Naive B cell (primary cell): ENCODE measurements at regions not wholly inside any gene's neighbourhood (a gene's known extent, or its start where the extent isn't known, plus 50 kb on each side); places are given as distances from the start of the nearest gene placed in this dataset.
"Not testable (repeated sequence)": the region's sequence is repeated elsewhere in the genome, so short reads cannot be mapped to it uniquely, and the experiment has no call there.

Experiments used
- ATAC-seq, 2 donors: fragments of 150-1000 bp; cut with Tn5 transposase; 2 replicates each; pipeline ENCODE4 v1.10.0; 2021; ENCODE audit warnings: low read depth in 2 of 2, mild to moderate bottlenecking in 2 of 2, moderate library complexity in 2 of 2
- DNase-seq: peaks from one replicate; pipeline ENCODE4 v3.0.0; 2022
- H3K27ac Mint-ChIP-seq, 6 donors: one replicate each; pipeline ENCODE4 v1.8.0; 2020 to 2022; ENCODE audit warnings: mild to moderate bottlenecking in 6 of 6, mixed read lengths in 6 of 6, moderate library complexity in 5 of 6, inconsistent platforms in 2 of 6
- H3K27me3 Mint-ChIP-seq, 3 donors: one replicate each; pipeline ENCODE4 v1.8.0; 2021 to 2022; ENCODE audit warnings: mixed read lengths in 3 of 3, mild to moderate bottlenecking in 1 of 3
- H3K36me3 Mint-ChIP-seq, 2 donors: one replicate each; pipeline ENCODE4 v1.8.0; 2020 to 2022; ENCODE audit warnings: mixed read lengths in 2 of 2, inconsistent platforms in 1 of 2, mild to moderate bottlenecking in 1 of 2
- H3K4me1 Mint-ChIP-seq, 3 donors: one replicate each; pipeline ENCODE4 v1.8.0; 2020 to 2022; ENCODE audit warnings: mixed read lengths in 3 of 3, inconsistent platforms in 1 of 3, mild to moderate bottlenecking in 1 of 3, moderate library complexity in 1 of 3
- H3K4me3 Mint-ChIP-seq, 8 donors: one replicate each; pipeline ENCODE4 v1.8.0; 2020 to 2022; ENCODE audit warnings: mild to moderate bottlenecking in 8 of 8, mixed read lengths in 8 of 8, moderate library complexity in 8 of 8, inconsistent platforms in 2 of 8
- H3K9me3 Mint-ChIP-seq, 7 donors: one replicate each; pipeline ENCODE4 v1.8.0; 2020 to 2022; ENCODE audit warnings: mixed read lengths in 7 of 7, mild to moderate bottlenecking in 5 of 7, inconsistent platforms in 2 of 7, moderate library complexity in 1 of 7

DNA sequence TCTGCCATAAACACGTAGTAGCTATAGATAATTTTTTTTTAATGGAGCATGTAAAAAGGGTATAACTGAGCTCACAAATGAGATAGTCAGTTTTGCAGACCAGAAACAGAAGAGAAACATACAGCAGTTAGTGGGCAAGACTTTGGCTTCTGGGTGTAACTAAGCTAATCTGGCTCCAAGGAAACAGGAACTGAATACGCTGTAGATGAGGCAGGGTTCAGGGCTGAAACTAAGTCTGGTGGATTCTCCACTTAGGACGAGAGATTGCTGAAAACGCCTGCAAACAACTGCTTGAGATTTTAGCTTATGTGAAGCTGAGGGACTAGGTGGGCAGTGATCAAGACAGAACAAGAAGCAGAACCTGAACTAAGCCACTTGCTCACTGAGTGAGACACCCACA is 91.7 kb downstream of the SMIM20 start:
- no peaks in the 10 kb centered on the region for H3K4me1 Mint-ChIP-seq
- H3K27ac Mint-ChIP-seq = peak overlapping the region in 1 of 6 donors; percentile 28
- ATAC-seq (no peak), DNase-seq (no peak)
- H3K9me3 Mint-ChIP-seq = peaks cover 3 to 37% (median 16%) of the 10 kb centered on the region in 7 donors
- H3K4me3 Mint-ChIP-seq = no peak overlapping the region
- H3K36me3 Mint-ChIP-seq = no peaks in the 10 kb centered on the region
- peaks cover 4 to 19% (median 6%) of the 10 kb centered on the region in 3 donors for H3K27me3 Mint-ChIP-seq

- Mint-ChIP-seq H3K9me3 (peaks cover 4 to 54% (median 15%) of the 10 kb centered on the region in 7 donors), H3K4me3 (no peak overlapping the region), H3K4me1 (no peaks in the 10 kb centered on the region), H3K27me3 (peaks cover 14 to 39% (median 27%) of the 10 kb centered on the region in 3 donors), H3K27ac (no peak overlapping the region), H3K36me3 (peaks cover 0 to 9% of the 10 kb centered on the region in 2 donors)
- no peak for ATAC-seq
- DNase-seq = no peak
Observed at GRCh38 chr4:26008737-26009136, 94.7 kb downstream of the SMIM20 start.

GRCh38 chr4:26009502-26009901 is 95.5 kb downstream of the SMIM20 start:
- H3K27me3 Mint-ChIP-seq = peaks cover 20 to 39% (median 33%) of the 10 kb centered on the region in 3 donors
- peaks cover 0 to 9% of the 10 kb centered on the region in 2 donors for H3K36me3 Mint-ChIP-seq
- ATAC-seq (no peak), DNase-seq (no peak)
- H3K9me3 Mint-ChIP-seq = peaks cover 4 to 54% (median 15%) of the 10 kb centered on the region in 7 donors
- no peak overlapping the region for H3K27ac Mint-ChIP-seq
- H3K4me3 Mint-ChIP-seq = no peak overlapping the region
- no peaks in the 10 kb centered on the region for H3K4me1 Mint-ChIP-seq

DNA sequence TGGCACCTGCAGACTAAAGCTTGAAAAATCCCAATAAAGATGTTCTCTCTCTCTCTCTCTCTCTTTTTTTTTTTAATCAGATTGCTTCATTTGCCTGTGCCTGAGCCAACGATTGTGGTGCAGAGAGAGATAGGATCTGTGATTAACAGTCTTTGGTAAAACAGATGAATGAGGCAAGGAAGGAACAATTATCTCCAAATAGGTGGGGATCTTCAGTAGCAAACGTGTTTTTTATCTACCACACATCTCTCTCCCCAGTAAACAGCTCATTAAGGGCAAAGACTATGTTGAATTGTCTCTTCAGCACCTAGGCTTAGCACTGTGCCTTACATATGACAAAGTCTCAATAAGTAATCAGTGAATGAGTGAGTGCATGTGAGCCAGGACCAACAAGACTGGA is 96.3 kb downstream of the SMIM20 start:
- ATAC-seq (no peak), DNase-seq (no peak)
- H3K27me3 Mint-ChIP-seq = peaks cover 28 to 44% (median 40%) of the 10 kb centered on the region in 3 donors
- H3K27ac Mint-ChIP-seq = no peak overlapping the region
- H3K9me3 Mint-ChIP-seq = peaks cover 4 to 54% (median 15%) of the 10 kb centered on the region in 7 donors
- no peaks in the 10 kb centered on the region for H3K4me1 Mint-ChIP-seq
- peaks cover 0 to 9% of the 10 kb centered on the region in 2 donors for H3K36me3 Mint-ChIP-seq
- no peak overlapping the region for H3K4me3 Mint-ChIP-seq

DNA sequence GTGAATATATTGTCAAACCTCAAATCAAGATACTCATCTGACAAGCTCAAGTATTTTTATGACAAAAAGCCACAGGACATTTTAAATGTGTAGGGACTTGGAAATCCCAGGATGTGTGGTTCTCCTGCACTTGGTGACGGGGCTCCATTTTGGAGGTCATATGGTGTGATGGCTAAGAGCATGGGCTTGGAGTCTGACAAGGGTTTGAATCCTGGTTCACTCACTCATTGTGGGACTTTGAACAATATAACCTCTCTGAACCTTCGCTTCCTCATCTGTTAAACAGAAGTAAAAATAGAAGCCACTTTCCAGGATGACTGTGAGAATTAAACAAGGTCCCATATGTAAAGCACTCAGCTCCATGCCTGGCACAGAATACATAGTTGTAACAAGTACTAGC is 99.6 kb downstream of the SMIM20 start:
- Mint-ChIP-seq H3K27ac (no peak overlapping the region), H3K4me3 (no peak overlapping the region), H3K36me3 (peaks cover 0 to 9% of the 10 kb centered on the region in 2 donors), H3K27me3 (peaks cover 40 to 51% (median 47%) of the 10 kb centered on the region in 3 donors), H3K9me3 (peaks cover 3 to 38% (median 10%) of the 10 kb centered on the region in 7 donors), H3K4me1 (no peaks in the 10 kb centered on the region)
- DNase-seq (no peak), ATAC-seq (no peak)

DNA sequence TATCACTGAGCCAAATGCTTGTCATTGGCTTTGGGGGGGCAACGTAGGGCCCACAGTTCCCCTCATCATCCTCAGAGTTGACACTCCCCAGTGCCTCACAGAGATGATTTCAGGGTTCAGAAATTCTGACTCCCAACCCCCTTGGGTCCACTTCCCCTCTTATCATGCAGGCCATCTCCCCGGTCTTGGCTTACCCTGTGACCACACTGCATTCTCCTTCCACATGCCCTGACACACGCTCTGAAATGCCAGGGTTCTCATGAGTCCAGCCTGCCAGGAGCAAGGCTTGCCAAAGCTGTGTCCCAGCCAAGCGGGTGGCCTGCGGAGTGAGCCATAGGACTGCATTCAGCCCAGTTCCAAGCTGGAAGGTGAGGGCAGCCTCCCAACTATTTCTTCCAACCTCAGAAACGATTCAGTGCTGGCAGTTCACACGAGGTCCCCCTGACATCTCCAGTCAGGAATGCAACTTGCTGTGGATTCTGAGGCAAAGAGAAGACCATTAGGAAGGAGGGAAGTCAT is 101.2 kb downstream of the SMIM20 start:
- DNase-seq (no peak), ATAC-seq (no peak)
- Mint-ChIP-seq H3K27ac (no peak overlapping the region), H3K27me3 (peaks cover 40 to 59% (median 53%) of the 10 kb centered on the region in 3 donors), H3K9me3 (peaks cover 0 to 23% (median 6%) of the 10 kb centered on the region in 7 donors), H3K4me1 (no peaks in the 10 kb centered on the region), H3K36me3 (peaks cover 0 to 9% of the 10 kb centered on the region in 2 donors), H3K4me3 (no peak overlapping the region)

DNA sequence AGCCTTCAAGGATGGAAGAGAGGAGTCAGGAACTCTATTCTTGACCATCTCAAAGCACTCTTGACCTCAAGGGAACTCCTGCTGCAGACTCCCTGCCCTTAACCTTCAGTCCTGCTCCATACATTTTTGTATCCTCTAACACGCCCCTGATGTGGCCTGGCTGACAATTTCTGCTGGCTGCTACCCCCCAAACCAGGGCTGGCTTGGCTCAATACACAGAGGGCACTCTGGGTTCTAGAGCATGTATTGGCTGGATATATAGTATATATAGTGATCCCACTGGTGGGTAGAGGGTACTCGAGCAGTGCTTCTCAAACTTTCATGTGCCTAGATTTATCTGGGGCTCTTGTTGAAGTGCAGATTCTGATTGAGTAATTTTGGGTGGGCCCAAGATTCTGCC is 101.9 kb downstream of the SMIM20 start:
- Mint-ChIP-seq H3K4me3 (peak overlapping the region in 1 of 8 donors; percentile 24), H3K27ac (no peak overlapping the region), H3K36me3 (peaks cover 0 to 9% of the 10 kb centered on the region in 2 donors), H3K9me3 (peaks cover 0 to 17% (median 3%) of the 10 kb centered on the region in 7 donors), H3K27me3 (peaks cover 40 to 60% (median 54%) of the 10 kb centered on the region in 3 donors), H3K4me1 (no peaks in the 10 kb centered on the region)
- no peak for DNase-seq
- ATAC-seq = no peak

DNA sequence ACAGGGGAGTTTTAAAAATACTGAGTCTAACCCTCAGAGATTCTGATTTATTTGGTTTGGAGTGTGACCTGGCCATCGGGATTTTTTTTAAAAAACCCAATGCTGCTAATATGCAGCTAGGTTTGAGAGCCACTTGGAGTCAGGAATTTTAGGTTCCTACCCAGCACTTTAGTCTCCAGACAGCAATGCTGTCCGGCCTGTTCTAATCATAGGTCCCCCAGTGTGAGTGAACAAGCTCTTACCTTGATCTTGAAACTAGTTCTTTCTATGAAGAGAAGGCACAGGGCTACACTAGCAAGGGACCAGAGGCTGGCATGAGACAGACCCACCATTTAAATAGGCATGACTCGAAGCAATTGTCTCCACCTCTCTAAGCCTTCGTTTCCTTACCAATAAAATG is 103.5 kb downstream of the SMIM20 start:
- Mint-ChIP-seq H3K36me3 (peaks cover 0 to 9% of the 10 kb centered on the region in 2 donors), H3K27ac (no peak overlapping the region), H3K4me1 (no peaks in the 10 kb centered on the region), H3K27me3 (peaks cover 45 to 60% (median 50%) of the 10 kb centered on the region in 3 donors), H3K4me3 (no peak overlapping the region), H3K9me3 (peaks cover 0 to 8% (median 3%) of the 10 kb centered on the region in 7 donors)
- ATAC-seq = no peak
- no peak for DNase-seq

GRCh38 chr4:26017961-26018700 is 104.1 kb downstream of the SMIM20 start:
- not testable (repeated sequence) for H3K27ac Mint-ChIP-seq, H3K36me3 Mint-ChIP-seq, DNase-seq, H3K4me1 Mint-ChIP-seq, H3K4me3 Mint-ChIP-seq, H3K9me3 Mint-ChIP-seq, ATAC-seq
- peaks cover 39 to 56% (median 49%) of the 10 kb centered on the region in 3 donors for H3K27me3 Mint-ChIP-seq

DNA sequence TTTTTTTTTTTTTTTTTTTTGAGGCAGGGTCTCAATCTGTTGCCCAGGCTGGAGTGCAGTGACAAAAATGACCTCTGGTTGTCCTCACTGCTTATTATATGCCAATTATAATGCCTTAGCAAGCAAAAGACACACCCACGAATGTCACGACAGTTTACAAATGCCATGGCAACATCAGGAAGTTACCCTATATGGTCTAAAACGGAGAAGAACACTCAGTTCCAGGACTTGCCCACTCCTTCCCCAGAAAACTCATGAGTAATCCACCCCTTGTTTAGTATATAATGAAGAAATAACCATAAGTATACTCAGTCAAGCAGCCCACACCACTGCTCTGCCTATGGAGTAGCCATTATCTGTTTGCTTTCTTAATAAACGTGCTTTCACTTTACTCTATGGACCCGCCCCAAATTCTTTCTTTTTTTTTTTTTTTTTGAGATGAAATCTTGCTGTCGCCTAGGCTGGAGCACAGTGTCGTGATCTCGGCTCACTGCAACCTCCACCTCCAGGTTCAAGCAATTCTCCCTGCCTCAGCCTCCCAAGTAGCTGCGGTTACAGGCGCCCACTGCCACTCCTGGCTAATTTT is 106.2 kb downstream of the SMIM20 start:
- Mint-ChIP-seq H3K27me3 (peaks cover 28 to 46% (median 43%) of the 10 kb centered on the region in 3 donors), H3K36me3 (no peaks in the 10 kb centered on the region), H3K4me3 (no peak overlapping the region), H3K27ac (no peak overlapping the region), H3K4me1 (no peaks in the 10 kb centered on the region), H3K9me3 (peaks cover 0 to 3% (median 0%) of the 10 kb centered on the region in 7 donors)
- ATAC-seq (no peak), DNase-seq (no peak)

- no peak for DNase-seq
- Mint-ChIP-seq H3K27me3 (peaks cover 28 to 39% (median 38%) of the 10 kb centered on the region in 3 donors), H3K36me3 (no peaks in the 10 kb centered on the region), H3K4me1 (no peaks in the 10 kb centered on the region), H3K4me3 (no peak overlapping the region), H3K9me3 (peaks cover 0 to 3% (median 0%) of the 10 kb centered on the region in 7 donors), H3K27ac (no peak overlapping the region)
- ATAC-seq = no peak
Observed at GRCh38 chr4:26020881-26021280, 106.9 kb downstream of the SMIM20 start.

DNA sequence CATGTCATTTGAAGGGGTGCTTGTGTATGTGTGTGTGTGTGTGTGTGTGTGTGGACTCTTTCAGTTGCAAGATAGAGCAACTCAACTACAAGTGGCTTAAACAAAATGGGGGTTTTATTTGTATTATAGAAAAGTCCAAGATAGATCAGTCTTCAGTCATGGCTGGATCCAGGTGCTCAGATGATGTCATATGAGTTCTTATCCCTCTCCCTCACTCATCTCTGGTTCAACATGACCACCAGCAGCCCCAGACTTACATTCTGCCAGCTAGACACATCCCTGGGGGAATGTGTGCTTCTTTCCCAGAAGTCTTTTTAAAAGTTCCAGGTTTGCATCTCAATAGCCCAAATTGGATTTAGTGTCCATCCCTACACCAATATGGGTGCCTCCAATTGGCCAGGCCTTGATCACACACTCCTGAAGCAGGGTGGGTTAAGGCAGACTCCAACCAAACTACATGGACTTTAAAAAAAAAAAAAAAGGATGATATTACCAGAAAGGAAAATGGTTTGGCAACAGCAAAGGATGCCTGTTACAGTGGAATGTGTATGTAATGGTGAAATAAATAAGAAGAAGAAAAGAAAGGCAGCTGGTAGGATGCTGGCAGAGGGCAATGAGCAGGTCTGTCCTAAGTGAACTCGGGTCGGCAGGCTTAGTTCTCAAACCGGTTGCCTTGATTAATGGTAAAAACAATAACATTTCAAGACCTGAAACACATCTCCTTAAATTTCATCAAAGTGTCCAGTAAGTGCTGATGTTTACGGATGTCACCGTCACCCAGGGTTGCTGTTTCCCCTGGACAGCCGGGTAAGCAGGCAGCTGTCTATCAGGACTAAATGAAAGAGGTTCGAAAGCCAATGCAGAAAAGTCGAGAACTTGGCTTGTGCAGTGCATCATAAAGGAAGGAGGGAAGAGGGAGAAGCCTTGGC is 107.7 kb downstream of the SMIM20 start:
- Mint-ChIP-seq H3K4me3 (no peak overlapping the region), H3K4me1 (no peaks in the 10 kb centered on the region), H3K36me3 (no peaks in the 10 kb centered on the region), H3K27ac (peak overlapping the region in 1 of 6 donors; percentile 1), H3K9me3 (peaks cover 0 to 3% (median 0%) of the 10 kb centered on the region in 7 donors), H3K27me3 (peaks cover 27 to 36% (median 33%) of the 10 kb centered on the region in 3 donors)
- ATAC-seq (no peak), DNase-seq (no peak)
